ENCODE measurements at regions not wholly inside any gene's neighbourhood (a gene's known extent, or its start where the extent isn't known, plus 50 kb on each side); places are given as distances from the start of the nearest gene placed in this dataset.

- Histone ChIP-seq H3K4me3 (replicated peaks in 1 of 3; ENCODE audit: low read depth in 2 of 3, low read length in 3 of 3) (no peak overlapping the region), H3K79me2 (ENCODE audit: insufficient read depth, low read length) (no peaks in the 10 kb centered on the region), H3K27me3 (ENCODE audit: control insufficient read depth in 2 of 2, insufficient read depth in 2 of 2, low read length in 2 of 2) (no peaks in the 10 kb centered on the region), H3K27ac (ENCODE audit: low read depth in 1 of 2, low read length in 2 of 2) (no peak overlapping the region), H3K36me3 (replicated peaks in 1 of 2; ENCODE audit: control insufficient read depth in 1 of 2, insufficient read depth in 2 of 2, low read length in 2 of 2) (no peaks in the 10 kb centered on the region), H3K9me3 (replicated peaks in 1 of 2; ENCODE audit: control insufficient read depth in 1 of 2, insufficient read depth in 1 of 2, low read length in 2 of 2) (no peaks in the 10 kb centered on the region), H4K20me1 (ENCODE audit: insufficient read depth, low read length) (no peaks in the 10 kb centered on the region), H3K4me1 (ENCODE audit: control insufficient read depth in 1 of 2, insufficient read depth in 2 of 2, low read length in 2 of 2) (peaks cover 4 to 9% of the 10 kb centered on the region in 2 donors), H3K9ac (ENCODE audit: insufficient read depth, low read length, poor library complexity, severe bottlenecking) (no peak overlapping the region), H2AFZ (ENCODE audit: insufficient read depth, low read depth, low read length, poor library complexity, severe bottlenecking) (no peak overlapping the region), H3K4me2 (replicated peaks; ENCODE audit: extremely low read depth, low read length, poor library complexity, severe bottlenecking) (no peak overlapping the region)
- Mint-ChIP-seq H3K36me3 (peaks cover 0 to 3% of the 10 kb centered on the region in 2 donors), H3K9me3 (peaks cover 0 to 6% (median 0%) of the 10 kb centered on the region in 7 donors), H3K4me3 (no peak overlapping the region), H3K4me1 (peaks cover 17% of the 10 kb centered on the region), H3K27me3 (ENCODE audit: low read depth in 3 of 3) (peaks cover 0 to 3% (median 0%) of the 10 kb centered on the region in 3 donors), H3K27ac (no peak overlapping the region)
- TF ChIP-seq, protein P1, sequence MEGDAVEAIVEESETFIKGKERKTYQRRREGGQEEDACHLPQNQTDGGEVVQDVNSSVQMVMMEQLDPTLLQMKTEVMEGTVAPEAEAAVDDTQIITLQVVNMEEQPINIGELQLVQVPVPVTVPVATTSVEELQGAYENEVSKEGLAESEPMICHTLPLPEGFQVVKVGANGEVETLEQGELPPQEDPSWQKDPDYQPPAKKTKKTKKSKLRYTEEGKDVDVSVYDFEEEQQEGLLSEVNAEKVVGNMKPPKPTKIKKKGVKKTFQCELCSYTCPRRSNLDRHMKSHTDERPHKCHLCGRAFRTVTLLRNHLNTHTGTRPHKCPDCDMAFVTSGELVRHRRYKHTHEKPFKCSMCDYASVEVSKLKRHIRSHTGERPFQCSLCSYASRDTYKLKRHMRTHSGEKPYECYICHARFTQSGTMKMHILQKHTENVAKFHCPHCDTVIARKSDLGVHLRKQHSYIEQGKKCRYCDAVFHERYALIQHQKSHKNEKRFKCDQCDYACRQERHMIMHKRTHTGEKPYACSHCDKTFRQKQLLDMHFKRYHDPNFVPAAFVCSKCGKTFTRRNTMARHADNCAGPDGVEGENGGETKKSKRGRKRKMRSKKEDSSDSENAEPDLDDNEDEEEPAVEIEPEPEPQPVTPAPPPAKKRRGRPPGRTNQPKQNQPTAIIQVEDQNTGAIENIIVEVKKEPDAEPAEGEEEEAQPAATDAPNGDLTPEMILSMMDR (IDR thresholded peaks at IDR 0.05), result no peak
- no peak for DNase-seq
- intact Hi-C loops (cut with micrococcal nuclease), result no loop called here
These were observed 213.6 kb upstream of the ANKRD55 start for GRCh38 chr5:56446728-56447127.

- Mint-ChIP-seq H3K36me3 (peaks cover 0 to 3% of the 10 kb centered on the region in 2 donors), H3K27ac (peak overlapping the region in 1 of 7 donors; percentile 69), H3K4me1 (peaks cover 32% of the 10 kb centered on the region), H3K4me3 (no peak overlapping the region), H3K27me3 (ENCODE audit: low read depth in 3 of 3) (no peaks in the 10 kb centered on the region), H3K9me3 (peaks cover 0 to 6% (median 0%) of the 10 kb centered on the region in 7 donors)
- Histone ChIP-seq H3K27me3 (ENCODE audit: control insufficient read depth in 2 of 2, insufficient read depth in 2 of 2, low read length in 2 of 2) (no peaks in the 10 kb centered on the region), H4K20me1 (ENCODE audit: insufficient read depth, low read length) (no peaks in the 10 kb centered on the region), H3K79me2 (ENCODE audit: insufficient read depth, low read length) (no peaks in the 10 kb centered on the region), H3K27ac (ENCODE audit: low read depth in 1 of 2, low read length in 2 of 2) (no peak overlapping the region), H3K4me3 (replicated peaks in 1 of 3; ENCODE audit: low read depth in 2 of 3, low read length in 3 of 3) (no peak overlapping the region), H3K4me1 (ENCODE audit: control insufficient read depth in 1 of 2, insufficient read depth in 2 of 2, low read length in 2 of 2) (peaks cover 21 to 27% of the 10 kb centered on the region in 2 donors), H3K9me3 (replicated peaks in 1 of 2; ENCODE audit: control insufficient read depth in 1 of 2, insufficient read depth in 1 of 2, low read length in 2 of 2) (no peaks in the 10 kb centered on the region), H2AFZ (ENCODE audit: insufficient read depth, low read depth, low read length, poor library complexity, severe bottlenecking) (peak overlapping the region; percentile 29), H3K4me2 (replicated peaks; ENCODE audit: extremely low read depth, low read length, poor library complexity, severe bottlenecking) (no peak overlapping the region), H3K9ac (ENCODE audit: insufficient read depth, low read length, poor library complexity, severe bottlenecking) (no peak overlapping the region), H3K36me3 (replicated peaks in 1 of 2; ENCODE audit: control insufficient read depth in 1 of 2, insufficient read depth in 2 of 2, low read length in 2 of 2) (no peaks in the 10 kb centered on the region)
- TF ChIP-seq, protein P1 (IDR thresholded peaks at IDR 0.05), result no peak
- intact Hi-C loops (cut with micrococcal nuclease), result no loop called here
- WGBS (ENCODE audit: insufficient coverage), result 92% methylated on average over 2 of the region's 2 CpGs
- DNase-seq, result no peak
These were observed 210.7 kb upstream of the ANKRD55 start for GRCh38 chr5:56443826-56444225.
